ENCODE measurements at regions not wholly inside any gene's neighbourhood (a gene's known extent, or its start where the extent isn't known, plus 50 kb on each side); places are given as distances from the start of the nearest gene placed in this dataset.

- DNase-seq = no peak
Observed at GRCh38 chr1:189859385-189859977, 618.2 kb downstream of the BRINP3 start.

GRCh38 chr1:189866606-189867005 is 611.1 kb downstream of the BRINP3 start:
- no peak for DNase-seq

GRCh38 chr1:189868021-189868420 is 609.6 kb downstream of the BRINP3 start:
- DNase-seq = no peak

GRCh38 chr1:189874715-189875435 is 602.8 kb downstream of the BRINP3 start:
- no peak for DNase-seq

- no peak for DNase-seq
Observed at GRCh38 chr1:189880135-189880534, 597.5 kb downstream of the BRINP3 start.

GRCh38 chr1:189899686-189900425 is 577.8 kb downstream of the BRINP3 start:
- DNase-seq = no peak

GRCh38 chr1:189904509-189904908 is 573.2 kb downstream of the BRINP3 start:
- no peak for DNase-seq

- no peak for DNase-seq
Observed at GRCh38 chr1:189908113-189908512, 569.6 kb downstream of the BRINP3 start.

- no peak for DNase-seq
Observed at GRCh38 chr1:189921613-189922012, 556.1 kb downstream of the BRINP3 start.

- DNase-seq = no peak
Observed at GRCh38 chr1:189927641-189928040, 550.0 kb downstream of the BRINP3 start.

GRCh38 chr1:189929501-189930099 is 548.1 kb downstream of the BRINP3 start:
- DNase-seq = no peak

- no peak for DNase-seq
Observed at GRCh38 chr1:189936861-189937260, 540.8 kb downstream of the BRINP3 start.

GRCh38 chr1:189939967-189940366 is 537.7 kb downstream of the BRINP3 start:
- DNase-seq = no peak

GRCh38 chr1:189941922-189942321 is 535.7 kb downstream of the BRINP3 start:
- no peak for DNase-seq

GRCh38 chr1:189958756-189959155 is 518.9 kb downstream of the BRINP3 start:
- DNase-seq = no peak

- DNase-seq = no peak
Observed at GRCh38 chr1:189960769-189961168, 516.9 kb downstream of the BRINP3 start.

- DNase-seq = no peak
Observed at GRCh38 chr1:189962181-189962580, 515.5 kb downstream of the BRINP3 start.

GRCh38 chr1:189970331-189971230 is 507.1 kb downstream of the BRINP3 start:
- no peak for DNase-seq

- DNase-seq = no peak
Observed at GRCh38 chr1:189971656-189972055, 506.0 kb downstream of the BRINP3 start.

GRCh38 chr1:189977184-189977583 is 500.5 kb downstream of the BRINP3 start:
- DNase-seq = no peak

- DNase-seq = no peak
Observed at GRCh38 chr1:189983166-189983890, 494.3 kb downstream of the BRINP3 start.

GRCh38 chr1:189986516-189986915 is 491.1 kb downstream of the BRINP3 start:
- no peak for DNase-seq
